GM18861 (cell line): ENCODE measurements at regions not wholly inside any gene's neighbourhood (a gene's known extent, or its start where the extent isn't known, plus 50 kb on each side); places are given as distances from the start of the nearest gene placed in this dataset.

Experiments
- ATAC-seq: cut with Tn5 transposase; IDR thresholded peaks from one replicate; pipeline ENCODE4 v1.9.1; 2021; ENCODE audit not compliant: unreplicated experiment

- ATAC-seq = no peak
Observed at GRCh38 chr4:176568238-176568637, 224.5 kb downstream of the VEGFC start.

- ATAC-seq = no peak
Observed at GRCh38 chr4:176569301-176569700, 223.4 kb downstream of the VEGFC start.

DNA sequence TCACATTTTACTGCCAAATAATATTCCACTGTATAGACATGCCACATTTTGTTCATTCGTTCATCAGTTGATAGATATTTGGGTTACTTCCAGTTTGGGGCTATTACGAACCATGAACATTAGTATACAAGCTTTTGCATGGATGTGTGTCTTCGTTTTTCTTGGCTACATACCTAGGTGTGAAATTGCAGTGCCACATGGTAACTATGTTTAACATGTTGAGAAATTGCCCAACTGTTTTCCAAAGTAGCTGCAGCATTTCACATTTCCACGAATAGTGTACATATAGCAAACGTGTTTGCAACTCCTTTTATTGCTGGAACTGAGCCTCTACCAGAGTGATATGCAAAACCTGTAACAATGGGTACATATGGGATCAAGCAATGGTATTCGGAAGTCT, 221.5 kb downstream of the VEGFC start:
- ATAC-seq = no peak

DNA sequence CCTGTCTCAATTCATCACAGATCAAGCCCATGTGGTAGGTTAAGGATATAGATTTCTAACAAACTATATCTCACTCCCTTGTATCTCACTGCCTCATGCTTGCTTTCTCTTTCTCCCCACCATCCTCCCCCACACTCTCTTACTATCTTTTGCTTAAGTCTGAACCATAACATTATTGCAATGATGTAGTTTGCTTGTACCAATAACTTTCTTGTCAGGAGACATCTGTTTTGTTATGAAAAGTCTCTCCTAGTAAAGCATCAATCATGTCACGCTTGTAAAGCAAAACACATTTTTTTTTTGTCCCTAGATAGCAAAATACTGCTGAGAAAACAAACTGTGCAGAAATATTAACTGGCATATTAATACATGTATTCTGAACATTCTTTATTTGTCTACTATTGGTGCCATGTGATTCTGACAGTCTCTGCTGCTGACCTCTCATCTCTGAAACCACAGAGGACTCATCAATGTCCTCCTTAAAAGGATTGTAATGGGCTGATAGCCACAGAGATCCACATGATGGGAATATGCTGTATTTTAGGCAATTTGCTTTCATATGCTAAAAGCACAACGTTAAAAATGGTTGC, 217.5 kb downstream of the VEGFC start:
- no peak for ATAC-seq

DNA sequence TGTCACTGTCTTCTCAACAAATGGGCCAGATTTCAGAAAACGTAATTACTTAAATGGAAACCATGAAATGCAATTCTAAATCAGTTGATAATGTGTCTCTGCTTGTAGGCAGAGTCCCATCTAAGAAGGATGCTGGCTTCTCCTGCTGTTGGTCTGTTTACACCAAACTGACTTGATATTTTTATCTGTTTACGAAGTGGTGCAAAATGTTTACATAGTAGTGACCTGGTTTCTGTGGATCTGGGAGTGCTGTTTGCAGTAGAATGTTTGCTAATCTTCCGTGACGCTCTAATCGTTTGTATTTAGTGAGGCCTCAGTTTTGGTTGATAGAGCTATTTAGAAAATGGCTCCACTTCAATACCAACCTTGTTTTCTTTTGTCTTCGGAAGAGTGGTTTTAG, 213.5 kb downstream of the VEGFC start:
- ATAC-seq = no peak

DNA sequence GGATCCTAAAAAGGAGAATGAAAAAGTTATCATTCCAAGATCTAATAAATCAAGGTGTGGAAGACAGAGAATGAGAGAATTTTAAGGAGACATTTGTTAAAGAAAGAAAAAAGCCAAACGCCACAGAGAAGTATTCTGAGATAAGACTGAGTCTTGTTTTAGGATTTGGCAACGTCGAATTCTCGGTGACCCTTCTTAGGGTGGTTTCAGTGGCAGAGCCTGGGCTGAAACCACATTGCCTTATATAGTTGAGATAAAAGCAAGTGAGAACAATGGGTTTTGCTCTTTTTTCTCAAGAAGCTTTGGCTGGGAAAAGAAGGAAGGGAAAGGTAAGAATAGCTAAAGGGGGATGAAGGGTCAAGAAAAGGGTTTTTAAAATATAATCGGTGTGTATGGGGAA, 209.4 kb downstream of the VEGFC start:
- ATAC-seq = no peak

- ATAC-seq = no peak
Observed at GRCh38 chr4:176584031-176584606, 208.6 kb downstream of the VEGFC start.

- no peak for ATAC-seq
Observed at GRCh38 chr4:176587920-176588319, 204.8 kb downstream of the VEGFC start.

- ATAC-seq = no peak
Observed at GRCh38 chr4:176588436-176588835, 204.3 kb downstream of the VEGFC start.

DNA sequence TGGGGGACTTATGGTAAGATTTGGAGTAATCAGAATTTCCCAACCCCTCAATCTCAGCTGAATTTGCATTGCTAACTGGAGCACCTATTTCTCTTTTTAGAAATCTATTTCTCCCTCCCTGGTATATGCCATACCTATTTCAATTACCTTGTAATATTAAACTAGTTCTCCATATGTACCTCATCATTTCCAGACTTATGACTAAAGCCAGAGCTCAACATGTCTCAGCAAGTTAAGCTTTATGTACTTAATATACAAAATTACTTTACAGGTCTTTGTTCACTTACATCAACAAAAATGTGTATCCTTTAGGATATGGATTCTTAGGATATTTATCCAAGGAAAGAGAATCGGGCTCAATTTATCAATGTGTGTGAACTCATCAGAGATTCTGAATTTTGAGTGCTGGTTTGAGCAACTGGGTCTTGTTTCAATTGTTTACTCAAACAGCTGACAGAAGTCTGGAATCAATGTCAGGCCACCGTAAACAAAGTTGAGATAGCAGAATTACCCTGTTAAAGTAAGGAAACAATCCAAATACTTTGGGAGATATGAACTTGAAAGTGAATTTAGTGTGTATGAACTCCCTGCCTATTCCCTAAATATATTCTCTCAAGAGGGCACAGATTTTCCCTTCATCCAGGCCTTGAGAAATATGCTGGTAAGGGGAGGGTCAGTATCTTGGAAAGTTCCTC, 199.6 kb downstream of the VEGFC start:
- ATAC-seq = no peak

DNA sequence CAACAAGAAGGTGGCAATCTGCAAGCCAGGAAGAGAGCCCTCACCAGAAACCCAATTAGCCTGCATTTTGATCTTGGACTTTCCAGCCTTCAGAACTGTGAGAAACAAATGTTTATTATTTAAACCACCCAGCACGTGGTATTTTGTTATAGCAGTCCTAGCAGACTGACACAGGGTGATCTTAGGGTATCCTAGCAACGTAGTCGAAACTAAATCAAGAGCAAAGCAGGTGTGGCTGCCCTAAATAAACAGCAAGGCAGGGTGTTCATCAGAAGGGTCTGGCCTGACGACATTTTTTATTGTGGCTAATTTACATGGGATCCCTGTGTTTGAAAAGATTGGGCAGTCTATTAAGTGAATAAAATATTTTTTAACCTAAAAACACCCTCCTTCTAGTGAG, 198.8 kb downstream of the VEGFC start:
- no peak for ATAC-seq

DNA sequence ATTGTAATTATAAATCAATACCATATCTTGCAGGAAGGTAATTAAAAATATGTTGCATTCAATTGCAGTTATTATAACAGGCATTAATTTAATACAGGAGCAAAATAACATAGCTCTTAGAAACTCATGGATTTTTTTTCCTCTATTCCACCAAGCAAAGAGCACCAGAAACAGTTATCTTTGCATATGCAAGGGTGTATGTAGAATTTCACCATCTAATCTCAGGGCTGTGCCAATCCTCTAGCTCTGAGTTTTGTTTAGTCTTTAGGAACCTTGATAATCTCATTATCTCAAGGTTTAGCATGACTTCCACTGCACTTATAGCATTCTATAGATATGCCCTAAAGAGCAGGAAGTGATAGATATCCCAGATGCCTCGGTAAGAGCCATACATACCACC, 197.5 kb downstream of the VEGFC start:
- no peak for ATAC-seq

- no peak for ATAC-seq
Observed at GRCh38 chr4:176601124-176601523, 191.6 kb downstream of the VEGFC start.

- ATAC-seq = no peak
Observed at GRCh38 chr4:176607807-176608206, 184.9 kb downstream of the VEGFC start.

DNA sequence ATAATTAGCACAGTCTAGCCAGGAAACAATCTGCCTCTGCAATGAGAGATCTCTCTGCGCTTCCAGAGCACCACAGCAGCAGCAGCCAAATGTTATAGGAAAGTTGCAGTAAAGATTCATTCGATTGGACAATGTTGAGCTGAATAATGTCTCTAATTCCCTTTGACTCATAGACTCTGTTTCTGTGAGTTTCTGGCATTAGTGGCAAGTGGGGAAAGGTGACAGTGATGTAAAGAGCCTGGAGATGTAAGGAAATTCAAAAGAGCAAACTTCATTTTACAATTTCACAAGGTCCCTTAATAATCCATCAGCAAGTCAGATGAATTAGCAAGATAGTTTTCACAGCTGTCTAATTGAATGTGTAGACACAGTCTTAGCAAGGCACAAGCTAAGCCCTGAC, 184.4 kb downstream of the VEGFC start:
- ATAC-seq = no peak

DNA sequence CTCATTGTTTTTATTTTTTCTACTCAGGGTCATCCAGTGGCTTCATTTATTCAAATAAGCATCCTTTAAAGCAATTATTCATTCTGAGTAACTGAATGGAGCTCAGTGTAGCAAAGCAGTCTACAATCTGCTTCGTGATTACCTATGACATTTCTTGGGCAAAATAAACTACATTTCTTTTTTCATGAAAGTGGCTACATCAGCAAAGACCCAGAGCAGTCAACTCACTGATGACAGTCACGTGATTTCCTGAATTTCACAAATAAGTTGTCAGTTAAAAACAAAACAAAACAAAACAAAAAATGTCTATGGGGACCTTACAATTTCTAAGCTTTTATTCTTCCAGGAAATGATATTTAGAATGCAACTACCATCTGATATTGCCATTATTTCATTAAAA, 182.1 kb downstream of the VEGFC start:
- no peak for ATAC-seq

GRCh38 chr4:176611381-176611780, 181.3 kb downstream of the VEGFC start:
- ATAC-seq = no peak

DNA sequence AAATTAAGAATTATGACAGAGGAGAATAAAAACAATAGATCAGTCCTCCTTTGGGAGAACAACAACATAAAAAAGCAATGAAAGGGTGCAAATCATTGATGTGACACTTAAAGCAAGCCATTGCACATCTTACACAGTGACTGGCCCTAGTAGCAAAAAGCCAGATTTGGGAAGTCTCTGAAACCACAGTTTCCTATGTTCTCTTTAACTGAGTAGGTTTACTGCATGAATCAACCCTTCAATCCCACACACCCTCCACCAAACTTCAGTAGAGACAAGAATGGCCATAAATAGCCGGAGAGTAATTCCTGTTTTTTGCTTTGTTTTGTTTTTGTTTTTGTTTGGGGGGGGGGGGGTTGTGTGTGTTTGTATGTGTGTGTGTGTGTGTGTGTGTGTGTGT, 180.8 kb downstream of the VEGFC start:
- ATAC-seq = no peak

GRCh38 chr4:176614793-176615192, 177.9 kb downstream of the VEGFC start:
- ATAC-seq = no peak

GRCh38 chr4:176616151-176616550, 176.6 kb downstream of the VEGFC start:
- no peak for ATAC-seq

DNA sequence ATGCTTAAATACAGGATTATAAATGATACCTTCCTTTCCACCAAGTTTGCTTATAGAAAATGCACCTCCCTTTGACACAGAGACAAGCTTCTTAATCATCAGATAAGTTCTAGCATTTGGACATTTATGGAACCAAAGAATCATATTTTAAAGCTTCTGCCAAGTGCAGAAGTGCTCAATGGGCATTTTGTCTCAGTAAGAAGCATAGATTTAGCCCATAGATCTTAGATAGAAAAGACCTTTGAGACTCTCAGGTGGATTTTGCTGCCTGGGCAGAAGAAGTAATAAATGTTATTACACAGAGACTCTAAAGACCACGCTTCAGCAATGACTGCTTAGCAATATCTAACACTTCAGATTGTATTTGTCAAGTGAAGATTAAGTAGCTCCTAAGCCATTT, 174.6 kb downstream of the VEGFC start:
- no peak for ATAC-seq

- ATAC-seq = no peak
Observed at GRCh38 chr4:176619430-176619829, 173.3 kb downstream of the VEGFC start.
